ENCODE measurements at regions not wholly inside any gene's neighbourhood (a gene's known extent, or its start where the extent isn't known, plus 50 kb on each side); places are given as distances from the start of the nearest gene placed in this dataset.

DNA sequence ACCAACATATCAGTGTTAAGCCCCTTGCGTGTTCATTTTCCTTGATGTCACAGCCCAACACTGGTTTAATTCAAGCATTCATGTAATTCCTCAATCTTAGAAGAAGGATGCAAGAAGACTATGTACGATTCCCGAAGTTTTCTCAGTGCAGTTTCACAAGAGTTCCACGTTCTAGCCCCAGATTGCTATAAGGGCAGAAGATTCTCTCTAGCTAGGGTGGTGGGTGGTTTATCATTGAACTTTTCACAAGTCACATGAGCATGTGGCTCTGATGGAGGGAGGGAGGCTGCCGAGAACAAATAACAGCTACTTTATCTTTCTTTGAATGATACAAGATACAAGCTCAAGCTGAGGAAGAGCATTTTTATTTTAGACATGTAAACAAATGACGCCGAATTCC is 71.9 kb upstream of the NHSL1 start (continued):
- TF ChIP-seq ZNF503 (CRISPR knock-in tag; IDR thresholded peaks at IDR 0.05) (no peak), DRAP1 (CRISPR knock-in tag; IDR thresholded peaks at IDR 0.05) (peak; percentile 52; the same call in 1 of the 2 replicates), ZNF609 (CRISPR knock-in tag; IDR thresholded peaks at IDR 0.05; ENCODE audit: borderline replicate concordance) (no peak), RBFOX2 (IDR thresholded peaks at IDR 0.05; ENCODE audit: low read depth, low read length) (peak; percentile 8; the same call in 1 of the 2 replicates), ZNF282 (IDR thresholded peaks at IDR 0.05; ENCODE audit: partially characterized antibody) (no peak), KLF9 (CRISPR knock-in tag; IDR thresholded peaks at IDR 0.05; ENCODE audit: low read depth) (no peak), HHEX (CRISPR knock-in tag; IDR thresholded peaks at IDR 0.05) (no peak), DPF2 (CRISPR knock-in tag; IDR thresholded peaks at IDR 0.05; ENCODE audit: borderline replicate concordance, low read depth) (no peak), GTF2F1 (IDR thresholded peaks at IDR 0.05; ENCODE audit: low read length) (no peak), NBN (conservative IDR thresholded peaks at IDR 0.05) (no peak), ASH2L (IDR thresholded peaks at IDR 0.05; ENCODE audit: insufficient read length, low read depth, low read length) (peak; percentile 55), ZNF768 (CRISPR knock-in tag; IDR thresholded peaks at IDR 0.05) (no peak), REPIN1 (CRISPR knock-in tag; IDR thresholded peaks at IDR 0.05; ENCODE audit: borderline replicate concordance, low read depth) (no peak), ZNF484 (CRISPR knock-in tag; IDR thresholded peaks at IDR 0.05; ENCODE audit: borderline replicate concordance, low read depth) (no peak)
- TF ChIP-seq, protein P1, sequence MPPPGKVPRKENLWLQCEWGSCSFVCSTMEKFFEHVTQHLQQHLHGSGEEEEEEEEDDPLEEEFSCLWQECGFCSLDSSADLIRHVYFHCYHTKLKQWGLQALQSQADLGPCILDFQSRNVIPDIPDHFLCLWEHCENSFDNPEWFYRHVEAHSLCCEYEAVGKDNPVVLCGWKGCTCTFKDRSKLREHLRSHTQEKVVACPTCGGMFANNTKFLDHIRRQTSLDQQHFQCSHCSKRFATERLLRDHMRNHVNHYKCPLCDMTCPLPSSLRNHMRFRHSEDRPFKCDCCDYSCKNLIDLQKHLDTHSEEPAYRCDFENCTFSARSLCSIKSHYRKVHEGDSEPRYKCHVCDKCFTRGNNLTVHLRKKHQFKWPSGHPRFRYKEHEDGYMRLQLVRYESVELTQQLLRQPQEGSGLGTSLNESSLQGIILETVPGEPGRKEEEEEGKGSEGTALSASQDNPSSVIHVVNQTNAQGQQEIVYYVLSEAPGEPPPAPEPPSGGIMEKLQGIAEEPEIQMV (CRISPR knock-in tag; IDR thresholded peaks at IDR 0.05; ENCODE audit: low read depth), result no peak
- TF ChIP-seq, protein P2, sequence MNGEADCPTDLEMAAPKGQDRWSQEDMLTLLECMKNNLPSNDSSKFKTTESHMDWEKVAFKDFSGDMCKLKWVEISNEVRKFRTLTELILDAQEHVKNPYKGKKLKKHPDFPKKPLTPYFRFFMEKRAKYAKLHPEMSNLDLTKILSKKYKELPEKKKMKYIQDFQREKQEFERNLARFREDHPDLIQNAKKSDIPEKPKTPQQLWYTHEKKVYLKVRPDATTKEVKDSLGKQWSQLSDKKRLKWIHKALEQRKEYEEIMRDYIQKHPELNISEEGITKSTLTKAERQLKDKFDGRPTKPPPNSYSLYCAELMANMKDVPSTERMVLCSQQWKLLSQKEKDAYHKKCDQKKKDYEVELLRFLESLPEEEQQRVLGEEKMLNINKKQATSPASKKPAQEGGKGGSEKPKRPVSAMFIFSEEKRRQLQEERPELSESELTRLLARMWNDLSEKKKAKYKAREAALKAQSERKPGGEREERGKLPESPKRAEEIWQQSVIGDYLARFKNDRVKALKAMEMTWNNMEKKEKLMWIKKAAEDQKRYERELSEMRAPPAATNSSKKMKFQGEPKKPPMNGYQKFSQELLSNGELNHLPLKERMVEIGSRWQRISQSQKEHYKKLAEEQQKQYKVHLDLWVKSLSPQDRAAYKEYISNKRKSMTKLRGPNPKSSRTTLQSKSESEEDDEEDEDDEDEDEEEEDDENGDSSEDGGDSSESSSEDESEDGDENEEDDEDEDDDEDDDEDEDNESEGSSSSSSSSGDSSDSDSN (CRISPR knock-in tag; IDR thresholded peaks at IDR 0.05), result no peak
